ENCODE measurements at regions not wholly inside any gene's neighbourhood (a gene's known extent, or its start where the extent isn't known, plus 50 kb on each side); places are given as distances from the start of the nearest gene placed in this dataset.

GRCh38 chr10:57963546-57963945, 304.1 kb downstream of the IPMK start:
- DNase-seq (ENCODE audit: low spot score), result no peak

GRCh38 chr10:57962839-57963238, 304.9 kb downstream of the IPMK start:
- no peak for TF ChIP-seq CTCF (IDR thresholded peaks at IDR 0.05; ENCODE audit: extremely low read depth, missing control alignments)
- no peak for DNase-seq (ENCODE audit: low spot score)

More at GRCh38 chr10:57963546-57963945, 304.1 kb downstream of the IPMK start:
- no peak for TF ChIP-seq CTCF (IDR thresholded peaks at IDR 0.05; ENCODE audit: extremely low read depth, missing control alignments)

GRCh38 chr10:57961487-57961886, 306.2 kb downstream of the IPMK start:
- TF ChIP-seq CTCF (IDR thresholded peaks at IDR 0.05; ENCODE audit: extremely low read depth, missing control alignments), result no peak

GRCh38 chr10:57960406-57960805, 307.3 kb downstream of the IPMK start:
- no peak for TF ChIP-seq CTCF (IDR thresholded peaks at IDR 0.05; ENCODE audit: extremely low read depth, missing control alignments)
- no peak for DNase-seq (ENCODE audit: low spot score)

More at GRCh38 chr10:57961487-57961886, 306.2 kb downstream of the IPMK start:
- no peak for DNase-seq (ENCODE audit: low spot score)

GRCh38 chr10:57959318-57960006, 308.2 kb downstream of the IPMK start:
- DNase-seq (ENCODE audit: low spot score), result no peak
- no peak for TF ChIP-seq CTCF (IDR thresholded peaks at IDR 0.05; ENCODE audit: extremely low read depth, missing control alignments)

- DNase-seq (ENCODE audit: low spot score), result no peak
- TF ChIP-seq CTCF (IDR thresholded peaks at IDR 0.05; ENCODE audit: extremely low read depth, missing control alignments), result no peak
Measured at GRCh38 chr10:57955076-57955475, 312.6 kb downstream of the IPMK start.

- TF ChIP-seq CTCF (IDR thresholded peaks at IDR 0.05; ENCODE audit: extremely low read depth, missing control alignments), result no peak
- DNase-seq (ENCODE audit: low spot score), result no peak
Measured at GRCh38 chr10:57952741-57953140, 315.0 kb downstream of the IPMK start.
